ENCODE measurements at regions not wholly inside any gene's neighbourhood (a gene's known extent, or its start where the extent isn't known, plus 50 kb on each side); places are given as distances from the start of the nearest gene placed in this dataset.

- no CpG with 5 or more reads among the region's 1 CpG for WGBS, 2 experiments (ENCODE audit: extremely low coverage in 2 of 2, insufficient read length in 1 of 2)
- Histone ChIP-seq H2AK5ac (ENCODE audit: low read depth, low read length) (no peak overlapping the region), H3K4me3 (ENCODE audit: insufficient read depth, low read depth, low read length) (no peak overlapping the region), H3K4me1 (ENCODE audit: control insufficient read depth, insufficient read depth, low read length) (no peaks in the 10 kb centered on the region), H4K91ac (ENCODE audit: insufficient read depth, low read depth, low read length) (no peak overlapping the region), H3K4ac (ENCODE audit: low read depth, low read length) (no peak overlapping the region), H3K56ac (ENCODE audit: extremely low read depth, insufficient read depth, low read length) (no peak overlapping the region), H3K4me2 (ENCODE audit: low read depth, low read length) (no peak overlapping the region), H3K36me3 (ENCODE audit: control insufficient read depth, insufficient read depth, low read length) (no peaks in the 10 kb centered on the region), H3K9me3 (ENCODE audit: control insufficient read depth, insufficient read depth, low read length) (peaks cover 5% of the 10 kb centered on the region), H2BK15ac (ENCODE audit: low read depth, low read length) (no peak overlapping the region), H3K27me3 (ENCODE audit: control insufficient read depth, insufficient read depth, low read length) (no peaks in the 10 kb centered on the region), H2BK5ac (ENCODE audit: low read depth, low read length, poor library complexity, severe bottlenecking) (no peak overlapping the region), H3K9me1 (ENCODE audit: insufficient read depth, low read length) (no peaks in the 10 kb centered on the region), H3K9ac (ENCODE audit: low read depth, low read length) (no peak overlapping the region), H3K23ac (ENCODE audit: low read depth, low read length) (no peak overlapping the region), H4K5ac (ENCODE audit: low read depth, low read length) (no peak overlapping the region), H3K79me1 (ENCODE audit: low read depth in 1 of 2, low read length in 2 of 2) (no peaks in the 10 kb centered on the region), H4K20me1 (ENCODE audit: insufficient read depth, low read length) (no peaks in the 10 kb centered on the region), H2AK9ac (replicated peaks; ENCODE audit: low read depth, low read length, poor library complexity) (no peak overlapping the region), H3K18ac (ENCODE audit: low read depth, low read length) (no peak overlapping the region), H2AFZ (replicated peaks; ENCODE audit: low read length, poor library complexity) (no peak overlapping the region), H2BK20ac (ENCODE audit: low read depth, low read length) (no peak overlapping the region), H4K8ac (ENCODE audit: low read depth in 2 of 2, low read length in 2 of 2) (no peak overlapping the region), H3K14ac (replicated peaks; ENCODE audit: low read depth, low read length) (no peak overlapping the region), H3K27ac (ENCODE audit: insufficient read depth, low read length) (no peak overlapping the region), H2BK120ac (ENCODE audit: low read depth, low read length) (no peak overlapping the region)
- ChIA-PET CTCF (no interaction called here), POLR2A (ENCODE audit: unreplicated experiment) (no interaction called here)
- ATAC-seq (ENCODE audit: low read depth) (no peak), DNase-seq (no peak)
- dilution Hi-C loops (cut with HindIII; ENCODE audit: low sequenced_read_pairs, unreplicated experiment) (no loop called here), intact Hi-C loops (cut with micrococcal nuclease) (no loop called here), in situ Hi-C loops (cut with MboI; ENCODE audit: low sequenced_read_pairs) (no loop called here)
- no TSS peak for BruUV-seq (replicated peaks)
- TF ChIP-seq RCOR1 (IDR thresholded peaks at IDR 0.05; ENCODE audit: insufficient replicate concordance, low read length) (no peak), BHLHE40 (IDR thresholded peaks at IDR 0.05; ENCODE audit: low read depth, low read length) (no peak), MXI1 (IDR thresholded peaks at IDR 0.05; ENCODE audit: borderline replicate concordance, low read depth, low read length) (no peak), FOS (IDR thresholded peaks at IDR 0.05; ENCODE audit: low read depth, low read length) (no peak), ELK1 (IDR thresholded peaks at IDR 0.05; ENCODE audit: borderline replicate concordance, low read depth, low read length) (no peak), CHD1 (IDR thresholded peaks at IDR 0.05; ENCODE audit: low read depth, low read length) (no peak), RAD21 (IDR thresholded peaks at IDR 0.05; ENCODE audit: low read length) (no peak), NFE2L2 (IDR thresholded peaks at IDR 0.05; ENCODE audit: low read depth, low read length) (no peak), MAZ (IDR thresholded peaks at IDR 0.05; ENCODE audit: borderline replicate concordance, low read depth, low read length) (no peak), CTCF (conservative IDR thresholded peaks at IDR 0.05; ENCODE audit: low read depth, low read length) (no peak)
These were observed 508.8 kb downstream of the C4orf33 start for GRCh38 chr4:129604632-129605255.

Measured in IMR-90 (cell line).